Activated CD4-positive, alpha-beta T cell treated with anti-CD3 and anti-CD28 coated beads, Interleukin-2, amount 10 ng/mL, durations not matched to agents 7 days and 5 days (primary cell): ENCODE measurements at regions not wholly inside any gene's neighbourhood (a gene's known extent, or its start where the extent isn't known, plus 50 kb on each side); places are given as distances from the start of the nearest gene placed in this dataset.
"Not testable (repeated sequence)": the region's sequence is repeated elsewhere in the genome, so short reads cannot be mapped to it uniquely, and the experiment has no call there.

Experiments used
- CTCF ChIA-PET: fragments of 350-600 bp; sonication (Branson Sonifier 250); formaldehyde crosslinking; loops from one replicate; lab custom pipeline; 2021; ENCODE audit warnings: antibody characterized with exemption; lab: Charles Lee
- POLR2A ChIA-PET: fragments of 350-600 bp; sonication (Branson Sonifier 250); formaldehyde crosslinking; loops from one replicate; lab custom pipeline; 2021; ENCODE audit warnings: antibody characterized with exemption; lab: Charles Lee
- DNase-seq: peaks from one replicate; pipeline ENCODE4 v3.0.0-alpha.2; 2020
- H3K27ac Mint-ChIP-seq: one replicate; pipeline ENCODE4 v1.8.0; 2021; ENCODE audit warnings: mild to moderate bottlenecking, moderate library complexity, mixed read lengths
- H3K27me3 Mint-ChIP-seq: one replicate; pipeline ENCODE4 v1.8.0; 2021; ENCODE audit warnings: mixed read lengths
- H3K36me3 Mint-ChIP-seq: one replicate; pipeline ENCODE4 v1.8.0; 2021; ENCODE audit warnings: low read depth, mixed read lengths
- H3K4me1 Mint-ChIP-seq: one replicate; pipeline ENCODE4 v1.8.0; 2021; ENCODE audit warnings: mixed read lengths
- H3K4me3 Mint-ChIP-seq: one replicate; pipeline ENCODE4 v1.8.0; 2021; ENCODE audit warnings: mild to moderate bottlenecking, moderate library complexity, mixed read lengths
- H3K9me3 Mint-ChIP-seq: one replicate; pipeline ENCODE4 v1.8.0; 2021; ENCODE audit warnings: mixed read lengths

- no peak for DNase-seq
- H3K4me3 Mint-ChIP-seq, result no peak overlapping the region
- no peaks in the 10 kb centered on the region for H3K27me3 Mint-ChIP-seq
- no peak overlapping the region for H3K27ac Mint-ChIP-seq
- ChIA-PET POLR2A (no interaction called here), CTCF (no interaction called here)
- H3K36me3 Mint-ChIP-seq, result no peaks in the 10 kb centered on the region
- H3K9me3 Mint-ChIP-seq, result no peaks in the 10 kb centered on the region
- H3K4me1 Mint-ChIP-seq, result no peaks in the 10 kb centered on the region
These were observed 198.7 kb downstream of the KCTD12 start for GRCh38 chr13:76687467-76687866.

DNA sequence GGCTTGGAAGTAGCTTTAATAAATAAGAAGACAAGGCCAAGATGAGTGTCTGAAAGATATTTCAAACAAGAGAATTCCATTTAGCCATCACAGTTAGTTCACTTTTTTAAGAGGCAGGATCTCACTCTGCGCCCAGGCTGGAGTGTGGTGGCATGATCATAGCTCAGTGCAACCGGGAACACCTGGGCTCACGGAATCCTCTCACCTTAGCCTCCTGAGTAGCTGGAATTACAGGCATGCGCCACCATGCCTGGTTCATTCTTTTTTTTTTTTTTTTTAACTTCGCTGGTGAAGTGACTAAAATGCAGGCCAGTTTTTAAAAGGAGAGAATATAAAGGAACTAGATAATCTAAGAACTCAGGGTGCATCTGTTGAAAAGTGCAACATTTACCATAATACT is 200.3 kb downstream of the KCTD12 start:
- CTCF ChIA-PET, result interaction anchor here (0.6 kb wide), 1 partner anchor 1696 kb away, joined by 3 read pairs; no protein-coding TSS in a partner anchor

DNA sequence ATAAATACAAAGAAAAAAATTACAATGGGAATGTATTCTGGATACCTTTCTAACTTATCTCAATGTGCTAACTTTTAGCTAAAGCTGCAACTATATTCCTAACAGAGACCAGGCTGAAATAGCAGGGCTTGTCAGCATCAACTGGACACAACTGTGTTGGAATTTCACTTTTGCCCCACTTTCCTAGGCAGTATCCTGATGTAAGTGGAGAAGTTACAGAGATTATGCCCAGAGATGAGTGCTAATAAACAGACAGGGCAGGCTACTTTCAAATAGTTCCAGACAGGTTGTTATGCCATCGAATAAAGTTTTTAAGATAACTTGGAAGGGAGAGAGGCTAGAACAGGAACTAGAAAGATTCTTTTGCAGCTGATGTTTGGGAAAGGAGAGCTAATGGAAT is 201.9 kb downstream of the KCTD12 start:
- no peaks in the 10 kb centered on the region for H3K27me3 Mint-ChIP-seq
- no peaks in the 10 kb centered on the region for H3K9me3 Mint-ChIP-seq
- POLR2A ChIA-PET, result no interaction called here
- no peaks in the 10 kb centered on the region for H3K4me1 Mint-ChIP-seq
- no peak for DNase-seq
- H3K4me3 Mint-ChIP-seq, result no peak overlapping the region
- H3K36me3 Mint-ChIP-seq, result no peaks in the 10 kb centered on the region
- no peak overlapping the region for H3K27ac Mint-ChIP-seq
- CTCF ChIA-PET, result no interaction called here

More for the DNA sequence above, 200.3 kb downstream of the KCTD12 start:
- POLR2A ChIA-PET, result no interaction called here
- no peaks in the 10 kb centered on the region for H3K36me3 Mint-ChIP-seq
- no peak overlapping the region for H3K4me3 Mint-ChIP-seq
- DNase-seq, result no peak
- no peak overlapping the region for H3K27ac Mint-ChIP-seq
- no peaks in the 10 kb centered on the region for H3K9me3 Mint-ChIP-seq
- H3K4me1 Mint-ChIP-seq, result no peaks in the 10 kb centered on the region
- H3K27me3 Mint-ChIP-seq, result no peaks in the 10 kb centered on the region

GRCh38 chr13:76683854-76684253 is 202.4 kb downstream of the KCTD12 start:
- DNase-seq, result no peak
- Mint-ChIP-seq H3K4me1 (no peaks in the 10 kb centered on the region), H3K36me3 (no peaks in the 10 kb centered on the region), H3K9me3 (no peaks in the 10 kb centered on the region), H3K4me3 (no peak overlapping the region), H3K27me3 (no peaks in the 10 kb centered on the region), H3K27ac (no peak overlapping the region)
- CTCF ChIA-PET, result no interaction called here
- POLR2A ChIA-PET, result no interaction called here

DNA sequence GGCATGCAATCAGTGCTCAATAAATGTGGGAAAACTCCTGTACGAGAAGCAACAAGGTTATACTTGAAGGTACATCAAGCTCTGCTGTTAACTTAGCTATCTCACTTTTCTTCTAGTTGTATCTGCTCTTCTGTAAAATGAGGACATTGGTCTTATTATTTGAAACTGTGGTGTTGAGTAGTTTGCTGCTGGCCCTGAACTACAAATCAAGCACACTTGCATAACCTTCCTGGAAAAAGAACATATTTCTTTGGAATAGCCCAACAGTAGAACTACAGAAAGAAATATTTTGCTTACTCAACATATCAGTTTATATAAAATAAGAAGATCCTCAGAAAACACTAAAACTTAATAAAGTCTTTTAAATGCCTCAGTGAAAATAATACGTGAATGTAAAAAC is 203.0 kb downstream of the KCTD12 start:
- no peak overlapping the region for H3K4me3 Mint-ChIP-seq
- no peaks in the 10 kb centered on the region for H3K36me3 Mint-ChIP-seq
- CTCF ChIA-PET, result no interaction called here
- no peaks in the 10 kb centered on the region for H3K27me3 Mint-ChIP-seq
- POLR2A ChIA-PET, result no interaction called here
- no peak for DNase-seq
- H3K27ac Mint-ChIP-seq, result no peak overlapping the region
- H3K9me3 Mint-ChIP-seq, result no peaks in the 10 kb centered on the region
- no peaks in the 10 kb centered on the region for H3K4me1 Mint-ChIP-seq

DNA sequence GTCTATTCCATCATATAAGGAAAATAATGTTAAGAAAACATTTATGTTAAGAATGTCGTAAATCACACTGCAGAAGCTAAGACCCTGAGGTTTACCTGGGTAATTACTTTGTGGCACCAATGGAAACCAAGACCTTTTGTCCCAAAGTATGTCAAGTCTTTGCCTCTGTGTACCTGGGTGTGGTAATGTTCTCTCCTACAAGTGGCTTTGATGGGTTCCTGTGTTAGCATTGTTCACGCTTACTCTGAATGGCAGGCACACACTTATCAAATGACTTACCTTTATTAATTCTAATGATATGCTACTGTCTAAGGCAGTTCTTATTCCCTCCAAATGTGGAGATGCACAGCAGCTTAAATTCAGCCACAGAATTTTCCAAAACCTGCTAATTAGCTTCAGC is 206.1 kb downstream of the KCTD12 start:
- H3K36me3 Mint-ChIP-seq, result no peaks in the 10 kb centered on the region
- H3K9me3 Mint-ChIP-seq, result no peaks in the 10 kb centered on the region
- no peaks in the 10 kb centered on the region for H3K4me1 Mint-ChIP-seq
- H3K4me3 Mint-ChIP-seq, result no peak overlapping the region
- H3K27me3 Mint-ChIP-seq, result no peaks in the 10 kb centered on the region
- CTCF ChIA-PET, result no interaction called here
- no peak for DNase-seq
- no peak overlapping the region for H3K27ac Mint-ChIP-seq
- POLR2A ChIA-PET, result no interaction called here

GRCh38 chr13:76677043-76677442 is 209.2 kb downstream of the KCTD12 start:
- no peaks in the 10 kb centered on the region for H3K36me3 Mint-ChIP-seq
- H3K4me1 Mint-ChIP-seq, result no peaks in the 10 kb centered on the region
- ChIA-PET POLR2A (no interaction called here), CTCF (no interaction called here)
- no peak overlapping the region for H3K4me3 Mint-ChIP-seq
- peaks cover 7% of the 10 kb centered on the region for H3K27me3 Mint-ChIP-seq
- H3K27ac Mint-ChIP-seq, result no peak overlapping the region
- DNase-seq, result no peak
- H3K9me3 Mint-ChIP-seq, result no peaks in the 10 kb centered on the region

GRCh38 chr13:76672420-76672819 is 213.8 kb downstream of the KCTD12 start:
- no peaks in the 10 kb centered on the region for H3K4me1 Mint-ChIP-seq
- no peaks in the 10 kb centered on the region for H3K9me3 Mint-ChIP-seq
- H3K27me3 Mint-ChIP-seq, result peaks cover 7% of the 10 kb centered on the region
- no peak for DNase-seq
- H3K27ac Mint-ChIP-seq, result no peak overlapping the region
- no peak overlapping the region for H3K4me3 Mint-ChIP-seq
- no peaks in the 10 kb centered on the region for H3K36me3 Mint-ChIP-seq
- ChIA-PET CTCF (no interaction called here), POLR2A (no interaction called here)

DNA sequence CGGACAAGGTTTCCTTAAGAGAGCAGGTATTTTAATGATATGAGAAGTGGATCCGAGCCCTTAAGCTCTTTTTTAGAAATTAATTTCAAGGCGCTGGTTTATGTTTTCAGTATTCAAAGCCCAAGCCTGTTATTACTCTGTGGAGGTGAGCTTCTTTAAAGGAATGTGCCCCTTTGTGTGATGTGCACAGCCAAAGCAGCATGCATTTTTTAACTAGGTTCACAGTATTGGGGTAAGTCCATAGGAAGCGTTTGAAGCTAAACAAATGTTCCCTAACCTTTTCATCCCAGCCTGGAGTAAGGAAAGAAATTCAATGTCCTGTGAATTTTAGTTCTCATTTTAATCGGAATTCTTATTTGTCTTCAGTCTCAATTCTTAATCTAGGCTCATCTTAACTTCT is 217.5 kb downstream of the KCTD12 start:
- Mint-ChIP-seq H3K9me3 (no peaks in the 10 kb centered on the region), H3K27ac (no peak overlapping the region), H3K27me3 (peaks cover 6% of the 10 kb centered on the region), H3K4me3 (no peak overlapping the region), H3K36me3 (no peaks in the 10 kb centered on the region), H3K4me1 (no peaks in the 10 kb centered on the region)
- DNase-seq, result no peak
- ChIA-PET POLR2A (no interaction called here), CTCF (interaction anchor here (1.4 kb wide), 1 partner anchor 13 kb away, joined by 3 read pairs; no protein-coding TSS in a partner anchor)

GRCh38 chr13:76668141-76668540 is 218.1 kb downstream of the KCTD12 start:
- CTCF ChIA-PET, result interaction anchor here (1.4 kb wide), 1 partner anchor 13 kb away, joined by 3 read pairs; no protein-coding TSS in a partner anchor
- POLR2A ChIA-PET, result interaction anchor here (0.6 kb wide), 1 partner anchor 323 kb away, joined by 3 read pairs; no protein-coding TSS in a partner anchor

GRCh38 chr13:76667551-76667950 is 218.7 kb downstream of the KCTD12 start:
- DNase-seq, result no peak
- Mint-ChIP-seq H3K4me3 (no peak overlapping the region), H3K4me1 (no peaks in the 10 kb centered on the region), H3K27ac (no peak overlapping the region), H3K9me3 (no peaks in the 10 kb centered on the region), H3K36me3 (no peaks in the 10 kb centered on the region), H3K27me3 (peaks cover 6% of the 10 kb centered on the region)
- ChIA-PET CTCF (no interaction called here), POLR2A (interaction anchor here (0.6 kb wide), 1 partner anchor 323 kb away, joined by 3 read pairs; no protein-coding TSS in a partner anchor)

More at GRCh38 chr13:76668141-76668540, 218.1 kb downstream of the KCTD12 start:
- H3K27me3 Mint-ChIP-seq, result peaks cover 3% of the 10 kb centered on the region
- H3K27ac Mint-ChIP-seq, result no peak overlapping the region
- no peaks in the 10 kb centered on the region for H3K4me1 Mint-ChIP-seq
- no peak overlapping the region for H3K4me3 Mint-ChIP-seq
- no peaks in the 10 kb centered on the region for H3K9me3 Mint-ChIP-seq
- H3K36me3 Mint-ChIP-seq, result no peaks in the 10 kb centered on the region
- no peak for DNase-seq

DNA sequence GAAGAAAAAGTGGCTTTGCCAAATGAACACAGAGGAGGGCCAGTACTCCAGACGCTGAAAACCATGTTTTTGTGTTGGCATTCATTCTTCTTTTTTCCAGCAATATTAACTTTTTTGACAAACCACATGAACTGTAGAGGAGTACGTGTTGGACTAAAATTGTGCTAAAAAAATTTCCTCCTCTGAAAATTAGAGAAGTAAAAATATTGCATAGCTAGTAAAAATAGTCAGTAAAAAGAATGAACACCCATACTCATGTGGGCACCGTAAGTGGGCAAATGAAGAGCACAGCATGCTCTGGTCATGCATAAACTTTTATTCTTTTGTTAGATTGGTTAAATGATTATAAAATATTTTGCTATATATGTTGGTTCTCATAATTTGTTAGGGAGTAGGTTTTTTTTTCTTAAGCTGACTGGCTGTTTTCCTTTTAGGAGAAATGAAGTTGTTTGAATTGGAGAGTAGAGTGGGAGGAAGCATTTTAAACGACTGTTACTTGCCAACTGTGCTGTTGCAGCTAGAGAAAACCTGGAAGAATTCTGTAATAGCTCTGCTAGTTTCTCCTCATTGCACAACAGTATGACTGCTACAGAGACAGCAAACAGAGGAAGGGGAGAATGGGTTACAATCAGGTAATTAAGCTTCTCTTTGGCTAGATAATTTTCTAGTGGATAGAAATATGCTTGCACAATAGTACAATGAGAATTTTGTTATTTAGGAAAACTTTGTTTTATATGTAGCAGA is 222.4 kb downstream of the KCTD12 start:
- DNase-seq, result no peak
- H3K4me1 Mint-ChIP-seq, result no peaks in the 10 kb centered on the region
- ChIA-PET POLR2A (no interaction called here), CTCF (interaction anchor here (0.9 kb wide), 1 partner anchor 61 kb away, joined by 3 read pairs; no protein-coding TSS in a partner anchor)
- H3K36me3 Mint-ChIP-seq, result no peaks in the 10 kb centered on the region
- peaks cover 8% of the 10 kb centered on the region for H3K27me3 Mint-ChIP-seq
- no peak overlapping the region for H3K27ac Mint-ChIP-seq
- H3K4me3 Mint-ChIP-seq, result no peak overlapping the region
- no peaks in the 10 kb centered on the region for H3K9me3 Mint-ChIP-seq

DNA sequence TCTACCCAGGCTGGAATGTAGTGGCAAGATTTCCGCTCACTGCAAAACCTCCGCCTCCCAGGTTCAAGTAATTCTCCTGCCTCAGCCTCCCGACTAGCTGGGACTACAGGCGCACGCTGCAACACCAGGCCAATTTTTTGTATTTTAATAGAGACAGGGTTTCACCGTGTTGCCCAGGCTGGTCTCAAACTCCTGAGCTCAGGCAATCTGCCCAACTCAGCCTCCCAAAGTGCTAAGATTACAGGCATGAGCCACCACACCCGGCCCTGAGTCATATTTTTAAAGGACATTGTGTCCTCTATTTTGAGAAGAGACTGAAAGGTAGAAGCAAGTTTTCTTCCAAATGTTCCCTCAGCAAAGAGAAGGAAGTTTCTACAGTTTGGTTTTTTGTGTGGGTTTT is 227.1 kb downstream of the KCTD12 start:
- POLR2A ChIA-PET, H3K36me3 Mint-ChIP-seq, DNase-seq, H3K4me3 Mint-ChIP-seq, H3K4me1 Mint-ChIP-seq, H3K27me3 Mint-ChIP-seq, CTCF ChIA-PET, H3K9me3 Mint-ChIP-seq, H3K27ac Mint-ChIP-seq: not testable (repeated sequence)

DNA sequence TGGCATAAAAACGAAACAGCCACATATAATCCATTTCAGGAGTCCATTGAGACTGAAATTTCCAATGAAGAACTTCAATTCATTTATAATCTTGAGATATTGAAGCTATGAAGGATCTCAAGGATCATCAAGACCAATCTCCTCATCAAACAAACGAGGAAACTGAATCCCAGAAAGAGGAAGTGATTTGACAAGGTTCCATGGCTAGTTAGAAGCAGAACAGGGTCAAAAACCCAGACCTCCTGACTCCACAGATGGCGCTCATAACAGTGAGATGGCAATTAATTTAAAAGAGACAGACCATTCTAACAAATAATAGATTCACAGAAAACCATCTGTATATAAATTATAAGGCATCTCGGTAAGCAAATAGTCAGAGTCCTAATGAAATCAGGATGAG is 229.7 kb downstream of the KCTD12 start:
- Mint-ChIP-seq H3K27me3 (no peaks in the 10 kb centered on the region), H3K9me3 (no peaks in the 10 kb centered on the region), H3K4me1 (no peaks in the 10 kb centered on the region), H3K27ac (no peak overlapping the region), H3K36me3 (no peaks in the 10 kb centered on the region), H3K4me3 (no peak overlapping the region)
- POLR2A ChIA-PET, result no interaction called here
- no peak for DNase-seq
- CTCF ChIA-PET, result no interaction called here
